ENCODE measurements at regions not wholly inside any gene's neighbourhood (a gene's known extent, or its start where the extent isn't known, plus 50 kb on each side); places are given as distances from the start of the nearest gene placed in this dataset.
A peak's percentile ranks its signal among the peaks of the same experiment; 100 is the strongest.

DNA sequence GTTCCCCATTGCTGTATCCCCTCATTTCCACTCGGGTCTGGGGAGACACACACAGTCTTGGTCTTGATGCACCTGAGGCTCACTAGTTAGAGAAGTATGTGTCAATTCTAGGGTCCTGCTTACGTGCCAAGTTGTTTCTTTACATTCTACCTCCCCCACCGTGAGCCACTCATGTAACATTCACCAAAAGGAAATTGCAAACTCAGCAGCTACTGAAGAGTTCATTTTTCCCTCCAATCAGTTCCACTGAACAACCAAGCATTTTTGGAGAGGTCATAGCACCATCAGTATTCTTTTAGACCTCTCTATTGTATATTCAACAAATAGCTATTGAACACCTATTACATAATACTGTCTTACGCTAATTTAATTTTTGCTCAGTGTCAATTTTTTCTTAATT lies 281.1 kb downstream of the SH3GL2 start:
- TF ChIP-seq, protein P1, sequence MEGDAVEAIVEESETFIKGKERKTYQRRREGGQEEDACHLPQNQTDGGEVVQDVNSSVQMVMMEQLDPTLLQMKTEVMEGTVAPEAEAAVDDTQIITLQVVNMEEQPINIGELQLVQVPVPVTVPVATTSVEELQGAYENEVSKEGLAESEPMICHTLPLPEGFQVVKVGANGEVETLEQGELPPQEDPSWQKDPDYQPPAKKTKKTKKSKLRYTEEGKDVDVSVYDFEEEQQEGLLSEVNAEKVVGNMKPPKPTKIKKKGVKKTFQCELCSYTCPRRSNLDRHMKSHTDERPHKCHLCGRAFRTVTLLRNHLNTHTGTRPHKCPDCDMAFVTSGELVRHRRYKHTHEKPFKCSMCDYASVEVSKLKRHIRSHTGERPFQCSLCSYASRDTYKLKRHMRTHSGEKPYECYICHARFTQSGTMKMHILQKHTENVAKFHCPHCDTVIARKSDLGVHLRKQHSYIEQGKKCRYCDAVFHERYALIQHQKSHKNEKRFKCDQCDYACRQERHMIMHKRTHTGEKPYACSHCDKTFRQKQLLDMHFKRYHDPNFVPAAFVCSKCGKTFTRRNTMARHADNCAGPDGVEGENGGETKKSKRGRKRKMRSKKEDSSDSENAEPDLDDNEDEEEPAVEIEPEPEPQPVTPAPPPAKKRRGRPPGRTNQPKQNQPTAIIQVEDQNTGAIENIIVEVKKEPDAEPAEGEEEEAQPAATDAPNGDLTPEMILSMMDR (IDR thresholded peaks at IDR 0.05; ENCODE audit: extremely low read depth, insufficient read depth, missing control alignments) = no peak
- in situ Hi-C loops (cut with MboI; ENCODE audit: low pct_unique_long_range_greater_than_20kb, low sequenced_read_pairs, unreplicated experiment) = no loop called here
- no peak for DNase-seq (ENCODE audit: low spot score)

DNA sequence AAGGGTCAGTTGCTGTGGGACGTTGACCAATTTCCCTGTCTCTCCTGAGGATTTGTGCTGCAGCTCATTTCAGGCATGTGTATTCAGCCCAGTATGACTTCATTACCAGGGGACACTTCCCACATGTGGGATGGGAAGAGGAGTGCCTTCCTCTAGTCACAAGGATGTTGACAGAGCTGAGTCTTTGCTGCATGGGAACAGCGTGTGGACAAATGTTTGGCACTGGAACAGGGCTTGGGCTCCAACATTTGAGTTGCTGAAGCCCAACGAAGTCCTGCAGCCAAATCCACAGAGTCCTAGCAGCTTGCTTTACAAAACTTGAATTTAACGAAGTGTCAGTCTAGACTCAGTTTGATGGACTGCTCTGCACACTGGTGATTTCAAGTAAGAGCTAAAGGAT lies 283.2 kb downstream of the SH3GL2 start:
- TF ChIP-seq, protein P1 (IDR thresholded peaks at IDR 0.05; ENCODE audit: extremely low read depth, insufficient read depth, missing control alignments) = no peak
- in situ Hi-C loops (cut with MboI; ENCODE audit: low pct_unique_long_range_greater_than_20kb, low sequenced_read_pairs, unreplicated experiment) = no loop called here

DNA sequence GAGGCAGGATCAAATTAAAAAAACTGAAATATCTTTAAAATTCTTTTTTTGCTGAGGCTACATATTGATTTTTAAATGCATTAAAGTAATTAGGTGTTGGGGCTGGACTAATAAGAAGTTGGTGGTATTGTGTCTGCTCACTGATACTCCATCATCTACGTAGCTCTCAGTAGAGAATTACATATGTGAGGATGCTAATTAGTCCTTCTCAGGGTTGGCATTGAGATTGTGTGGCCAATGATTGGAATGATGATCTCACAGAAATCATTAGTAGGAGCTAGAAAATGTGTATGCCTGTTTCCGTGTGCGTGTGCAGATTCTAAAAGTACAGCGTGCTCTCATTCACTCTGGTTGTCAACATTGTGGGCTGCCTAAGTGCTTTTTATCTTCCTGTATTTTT lies 283.8 kb downstream of the SH3GL2 start:
- no peak for DNase-seq (ENCODE audit: low spot score)
- in situ Hi-C loops (cut with MboI; ENCODE audit: low pct_unique_long_range_greater_than_20kb, low sequenced_read_pairs, unreplicated experiment) = no loop called here
- TF ChIP-seq, protein P1 (IDR thresholded peaks at IDR 0.05; ENCODE audit: extremely low read depth, insufficient read depth, missing control alignments) = no peak

More for the DNA sequence above, 283.2 kb downstream of the SH3GL2 start:
- no peak for DNase-seq (ENCODE audit: low spot score)

DNA sequence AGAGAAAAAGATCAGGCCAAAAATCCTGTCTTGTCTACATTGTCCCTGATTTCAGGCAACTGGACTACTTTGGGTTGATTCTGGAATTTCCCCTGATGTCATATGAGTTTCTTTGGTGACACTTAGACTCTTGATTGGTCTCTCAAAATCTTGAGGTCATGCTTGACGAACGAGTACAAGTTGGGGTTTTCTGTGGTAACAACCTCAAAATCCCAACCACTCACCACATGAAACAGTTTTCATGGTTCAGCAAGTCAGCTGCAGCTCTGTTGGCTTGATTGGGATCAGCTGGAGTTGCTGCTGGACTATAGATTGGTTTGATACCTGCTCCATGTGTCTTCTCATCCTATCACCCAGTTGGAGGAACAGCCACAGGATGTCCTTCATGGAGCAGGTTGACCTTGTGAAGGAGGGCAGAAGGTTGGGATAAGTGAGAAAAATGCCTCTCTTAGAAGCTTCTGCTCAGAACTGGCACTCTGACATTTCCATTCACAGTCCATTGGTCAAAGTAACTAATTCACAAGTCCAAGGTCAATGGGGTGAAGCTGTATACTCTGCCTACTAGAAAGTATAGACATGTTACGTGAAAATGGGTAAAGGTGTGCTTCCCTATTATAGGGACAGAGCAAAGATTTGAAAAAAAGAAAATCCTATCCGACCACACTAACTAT lies 284.5 kb downstream of the SH3GL2 start:
- DNase-seq (ENCODE audit: low spot score) = peak; percentile 46
- in situ Hi-C loops (cut with MboI; ENCODE audit: low pct_unique_long_range_greater_than_20kb, low sequenced_read_pairs, unreplicated experiment) = no loop called here
- TF ChIP-seq, protein P1 (IDR thresholded peaks at IDR 0.05; ENCODE audit: extremely low read depth, insufficient read depth, missing control alignments) = no peak

DNA sequence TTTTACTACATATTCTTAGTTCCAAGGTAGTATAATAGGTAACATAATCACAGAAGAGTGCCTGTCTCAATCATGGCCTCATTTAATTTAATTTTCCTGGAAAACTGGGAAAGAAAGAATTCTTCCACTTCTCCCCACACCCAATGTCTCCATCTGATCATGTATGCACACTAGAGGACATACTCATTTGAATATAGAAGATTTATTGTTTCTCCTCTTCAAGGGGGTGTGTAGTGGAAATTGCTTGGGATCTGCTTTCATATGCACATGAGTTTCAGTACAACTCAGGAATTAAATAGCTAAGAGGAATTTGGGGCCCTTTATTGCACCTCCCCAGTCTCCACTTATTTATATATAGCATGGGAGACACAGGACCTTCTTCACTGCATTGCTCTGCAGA lies 285.1 kb downstream of the SH3GL2 start:
- TF ChIP-seq, protein P1 (IDR thresholded peaks at IDR 0.05; ENCODE audit: extremely low read depth, insufficient read depth, missing control alignments) = no peak
- in situ Hi-C loops (cut with MboI; ENCODE audit: low pct_unique_long_range_greater_than_20kb, low sequenced_read_pairs, unreplicated experiment) = no loop called here
- DNase-seq (ENCODE audit: low spot score) = no peak

DNA sequence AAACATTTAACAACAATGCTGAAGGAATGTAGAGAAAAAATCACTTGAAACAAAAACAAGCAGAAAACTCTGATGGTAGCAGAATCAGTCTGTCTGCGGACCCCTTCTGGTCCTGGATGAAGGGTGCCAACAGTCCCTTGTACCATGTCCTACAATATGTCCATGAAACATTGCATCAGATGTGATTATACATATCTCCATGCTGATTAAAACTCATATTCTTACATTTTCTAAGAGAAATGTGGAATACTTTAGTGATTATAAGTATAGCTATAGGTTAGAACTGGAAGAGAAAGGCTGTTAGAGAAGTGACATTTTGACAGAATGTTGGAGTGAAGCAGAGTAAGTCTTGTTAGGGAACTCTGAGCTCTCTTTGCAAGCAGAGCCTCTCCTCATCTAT lies 286.1 kb downstream of the SH3GL2 start:
- in situ Hi-C loops (cut with MboI; ENCODE audit: low pct_unique_long_range_greater_than_20kb, low sequenced_read_pairs, unreplicated experiment) = no loop called here
- no peak for DNase-seq (ENCODE audit: low spot score)
- TF ChIP-seq, protein P1 (IDR thresholded peaks at IDR 0.05; ENCODE audit: extremely low read depth, insufficient read depth, missing control alignments) = no peak

All from GM13977 (cell line).